RWPE1 (cell line): ENCODE measurements at regions not wholly inside any gene's neighbourhood (a gene's known extent, or its start where the extent isn't known, plus 50 kb on each side); places are given as distances from the start of the nearest gene placed in this dataset.

Experiments used
- CTCF ChIA-PET: fragments of 350-600 bp; sonication (Branson Sonifier 250); formaldehyde crosslinking; extraction: SDS; loops from one replicate; lab custom pipeline; 2021; lab: Yijun Ruan, JAX
- POLR2A ChIA-PET: fragments of 400-600 bp; formaldehyde crosslinking; extraction: SDS; loops from one replicate; lab custom pipeline; 2020; ENCODE audit warnings: antibody characterized with exemption; ENCODE audit not compliant: low non-redundant PET; lab: Yijun Ruan, JAX
- DNase-seq: peaks from one replicate; pipeline ENCODE4 v3.0.0; 2012; ENCODE audit warnings: low spot score
- H3K27ac ChIP-seq: fragments of 450-650 bp; 2 replicates; pipeline ENCODE4 v1.5.1; 2017
- TF ChIP-seq, protein P1 (sequence below): fragments of 450-650 bp; conservative IDR thresholded peaks from 2 replicates; pipeline ENCODE4 v1.5.1; 2017; ENCODE audit warnings: low read depth, mild to moderate bottlenecking

DNA sequence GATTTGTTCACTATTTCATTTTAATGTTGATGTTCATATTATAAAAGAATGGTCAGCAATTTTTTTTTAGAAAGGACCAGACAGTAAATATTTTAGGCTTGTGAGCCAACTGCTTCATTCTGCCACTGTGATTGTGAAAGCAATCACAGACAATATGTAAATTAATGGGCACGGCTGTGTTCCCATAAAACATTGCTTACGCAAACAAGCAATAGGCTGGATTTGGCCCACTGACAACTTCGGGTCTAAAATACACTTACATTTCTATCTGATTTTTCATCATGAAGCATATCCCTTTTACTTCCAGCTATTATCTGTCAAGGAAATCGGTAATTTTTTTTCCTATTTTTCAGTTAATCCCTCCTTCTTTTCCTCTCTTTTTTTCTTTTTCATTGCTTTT is 182.2 kb upstream of the CDH2 start:
- POLR2A ChIA-PET, result no interaction called here
- CTCF ChIA-PET, result no interaction called here
- TF ChIP-seq, protein P1, sequence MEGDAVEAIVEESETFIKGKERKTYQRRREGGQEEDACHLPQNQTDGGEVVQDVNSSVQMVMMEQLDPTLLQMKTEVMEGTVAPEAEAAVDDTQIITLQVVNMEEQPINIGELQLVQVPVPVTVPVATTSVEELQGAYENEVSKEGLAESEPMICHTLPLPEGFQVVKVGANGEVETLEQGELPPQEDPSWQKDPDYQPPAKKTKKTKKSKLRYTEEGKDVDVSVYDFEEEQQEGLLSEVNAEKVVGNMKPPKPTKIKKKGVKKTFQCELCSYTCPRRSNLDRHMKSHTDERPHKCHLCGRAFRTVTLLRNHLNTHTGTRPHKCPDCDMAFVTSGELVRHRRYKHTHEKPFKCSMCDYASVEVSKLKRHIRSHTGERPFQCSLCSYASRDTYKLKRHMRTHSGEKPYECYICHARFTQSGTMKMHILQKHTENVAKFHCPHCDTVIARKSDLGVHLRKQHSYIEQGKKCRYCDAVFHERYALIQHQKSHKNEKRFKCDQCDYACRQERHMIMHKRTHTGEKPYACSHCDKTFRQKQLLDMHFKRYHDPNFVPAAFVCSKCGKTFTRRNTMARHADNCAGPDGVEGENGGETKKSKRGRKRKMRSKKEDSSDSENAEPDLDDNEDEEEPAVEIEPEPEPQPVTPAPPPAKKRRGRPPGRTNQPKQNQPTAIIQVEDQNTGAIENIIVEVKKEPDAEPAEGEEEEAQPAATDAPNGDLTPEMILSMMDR, result no peak
- DNase-seq, result no peak
- no peak overlapping the region for H3K27ac ChIP-seq

- CTCF ChIA-PET, result no interaction called here
- TF ChIP-seq, protein P1, result no peak
- no peak for DNase-seq
- no peak overlapping the region for H3K27ac ChIP-seq
- POLR2A ChIA-PET, result no interaction called here
Observed at GRCh38 chr18:28357766-28358401, 181.0 kb upstream of the CDH2 start.

DNA sequence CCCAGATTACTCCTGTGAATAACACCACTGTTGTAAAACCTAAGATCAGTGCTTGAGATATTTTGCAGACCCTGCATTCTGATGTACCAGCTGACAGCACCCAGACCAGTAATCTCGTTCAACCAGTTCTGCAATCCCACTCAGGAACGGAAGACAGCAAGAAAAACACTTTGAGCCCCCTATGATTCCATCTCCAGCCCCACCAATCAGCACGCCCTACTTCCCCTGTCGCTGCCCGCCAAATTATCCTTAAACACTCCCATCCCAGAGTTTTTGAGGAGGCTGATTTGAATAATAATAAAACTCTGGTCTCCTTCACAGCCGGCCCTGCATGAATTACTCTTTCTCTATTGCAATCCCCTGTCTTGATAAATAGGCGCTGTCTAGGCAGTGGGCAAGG is 173.9 kb upstream of the CDH2 start:
- H3K27ac ChIP-seq, result no peak overlapping the region
- CTCF ChIA-PET, result interaction anchor here (0.6 kb wide), 1 partner anchor 326 kb away, joined by 4 read pairs; no protein-coding TSS in a partner anchor
- TF ChIP-seq, protein P1, result no peak
- DNase-seq, result no peak
- POLR2A ChIA-PET, result no interaction called here

- POLR2A ChIA-PET, result no interaction called here
- CTCF ChIA-PET, result interaction anchor here (0.6 kb wide), 1 partner anchor 530 kb away, joined by 3 read pairs; no protein-coding TSS in a partner anchor
- DNase-seq, result no peak
- no peak overlapping the region for H3K27ac ChIP-seq
- TF ChIP-seq, protein P1, result no peak
Observed at GRCh38 chr18:28342231-28342630, 165.3 kb upstream of the CDH2 start.

GRCh38 chr18:28338316-28338715 is 161.4 kb upstream of the CDH2 start:
- TF ChIP-seq, protein P1, result no peak
- H3K27ac ChIP-seq, result no peak overlapping the region
- DNase-seq, result no peak
- POLR2A ChIA-PET, result no interaction called here
- CTCF ChIA-PET, result no interaction called here

GRCh38 chr18:28334516-28334915 is 157.6 kb upstream of the CDH2 start:
- ChIA-PET CTCF (no interaction called here), POLR2A (no interaction called here)
- no peak overlapping the region for H3K27ac ChIP-seq
- DNase-seq, result no peak
- TF ChIP-seq, protein P1, result no peak
